ENCODE measurements at regions not wholly inside any gene's neighbourhood (a gene's known extent, or its start where the extent isn't known, plus 50 kb on each side); places are given as distances from the start of the nearest gene placed in this dataset.

GRCh38 chr18:1253827-1254226 is 349.2 kb downstream of the ADCYAP1 start:
- Mint-ChIP-seq H3K4me1 (ENCODE audit: low read depth) (no peaks in the 10 kb centered on the region), H3K36me3 (ENCODE audit: low read depth) (no peaks in the 10 kb centered on the region), H3K27me3 (no peaks in the 10 kb centered on the region), H3K4me3 (no peak overlapping the region), H3K27ac (no peak overlapping the region), H3K9me3 (peaks cover 14% of the 10 kb centered on the region)
- Histone ChIP-seq H3K4me1 (ENCODE audit: insufficient read depth, low read length) (no peaks in the 10 kb centered on the region), H3K27me3 (ENCODE audit: control insufficient read depth in 1 of 2, insufficient read depth in 2 of 2, low read length in 2 of 2) (no peaks in the 10 kb centered on the region), H3K36me3 (ENCODE audit: insufficient read depth, low read length) (no peaks in the 10 kb centered on the region), H3K4me3 (ENCODE audit: low read length) (no peak overlapping the region), H3K9me3 (ENCODE audit: control insufficient read depth in 1 of 2, insufficient read depth in 1 of 2, low read length in 2 of 2) (no peaks in the 10 kb centered on the region), H3K27ac (ENCODE audit: low read depth in 1 of 2, low read length in 2 of 2) (no peak overlapping the region)
- ATAC-seq (ENCODE audit: poor library complexity) (no peak), DNase-seq (no peak)
- POLR2A ChIA-PET: no interaction called here
- CTCF ChIA-PET: no interaction called here
- TF ChIP-seq CTCF (IDR thresholded peaks at IDR 0.05): no peak
- intact Hi-C loops (cut with DNase I, micrococcal nuclease): no loop called here

- no peak for ATAC-seq (ENCODE audit: poor library complexity)
- Histone ChIP-seq H3K27ac (ENCODE audit: low read depth in 1 of 2, low read length in 2 of 2) (no peak overlapping the region), H3K36me3 (ENCODE audit: insufficient read depth, low read length) (no peaks in the 10 kb centered on the region), H3K4me3 (ENCODE audit: low read length) (no peak overlapping the region), H3K4me1 (ENCODE audit: insufficient read depth, low read length) (no peaks in the 10 kb centered on the region), H3K9me3 (ENCODE audit: control insufficient read depth in 1 of 2, insufficient read depth in 1 of 2, low read length in 2 of 2) (peaks cover 0 to 5% of the 10 kb centered on the region in 2 experiments), H3K27me3 (ENCODE audit: control insufficient read depth in 1 of 2, insufficient read depth in 2 of 2, low read length in 2 of 2) (no peaks in the 10 kb centered on the region)
- Mint-ChIP-seq H3K27ac (no peak overlapping the region), H3K36me3 (ENCODE audit: low read depth) (no peaks in the 10 kb centered on the region), H3K27me3 (no peaks in the 10 kb centered on the region), H3K4me3 (no peak overlapping the region), H3K9me3 (peaks cover 21% of the 10 kb centered on the region), H3K4me1 (ENCODE audit: low read depth) (no peaks in the 10 kb centered on the region)
- no peak for TF ChIP-seq CTCF (IDR thresholded peaks at IDR 0.05)
- intact Hi-C loops (cut with DNase I, micrococcal nuclease): no loop called here
- CTCF ChIA-PET: no interaction called here
- POLR2A ChIA-PET: no interaction called here
- DNase-seq: no peak
Observed at GRCh38 chr18:1261054-1261453, 356.4 kb downstream of the ADCYAP1 start.

GRCh38 chr18:1267021-1267420 is 362.4 kb downstream of the ADCYAP1 start:
- intact Hi-C loops (cut with DNase I, micrococcal nuclease): no loop called here
- Mint-ChIP-seq H3K9me3 (peaks cover 10% of the 10 kb centered on the region), H3K4me1 (ENCODE audit: low read depth) (no peaks in the 10 kb centered on the region), H3K27me3 (no peaks in the 10 kb centered on the region), H3K4me3 (no peak overlapping the region), H3K36me3 (ENCODE audit: low read depth) (no peaks in the 10 kb centered on the region), H3K27ac (no peak overlapping the region)
- Histone ChIP-seq H3K27me3 (ENCODE audit: control insufficient read depth in 1 of 2, insufficient read depth in 2 of 2, low read length in 2 of 2) (no peaks in the 10 kb centered on the region), H3K9me3 (ENCODE audit: control insufficient read depth in 1 of 2, insufficient read depth in 1 of 2, low read length in 2 of 2) (peaks cover 0 to 5% of the 10 kb centered on the region in 2 experiments), H3K36me3 (ENCODE audit: insufficient read depth, low read length) (no peaks in the 10 kb centered on the region), H3K27ac (ENCODE audit: low read depth in 1 of 2, low read length in 2 of 2) (no peak overlapping the region), H3K4me3 (ENCODE audit: low read length) (no peak overlapping the region), H3K4me1 (ENCODE audit: insufficient read depth, low read length) (no peaks in the 10 kb centered on the region)
- TF ChIP-seq CTCF (IDR thresholded peaks at IDR 0.05): no peak
- CTCF ChIA-PET: no interaction called here
- POLR2A ChIA-PET: no interaction called here
- no peak for ATAC-seq (ENCODE audit: poor library complexity)
- DNase-seq: no peak
